WTC11 (cell line): ENCODE measurements at regions not wholly inside any gene's neighbourhood (a gene's known extent, or its start where the extent isn't known, plus 50 kb on each side); places are given as distances from the start of the nearest gene placed in this dataset.

Experiments
- ATF3 ChIP-seq: sonication (generic); formaldehyde crosslinking; conservative IDR thresholded peaks from 2 replicates; pipeline ENCODE4 v1.8.1; 2022; ENCODE audit warnings: mild to moderate bottlenecking, missing genetic modification reagents
- CREB1 ChIP-seq: sonication (generic); formaldehyde crosslinking; IDR thresholded peaks from 2 replicates; pipeline ENCODE4 v1.8.0; 2023; ENCODE audit warnings: mild to moderate bottlenecking, missing genetic modification reagents
- CTCF ChIP-seq: fragments of 200-600 bp; IDR thresholded peaks from 2 replicates; pipeline ENCODE4 v1.8.0; 2022; ENCODE audit warnings: antibody characterized with exemption
- JUN ChIP-seq: sonication (generic); formaldehyde crosslinking; IDR thresholded peaks from 2 replicates; pipeline ENCODE4 v1.8.0; 2023; ENCODE audit warnings: mild to moderate bottlenecking, missing genetic modification reagents
- RELA ChIP-seq: sonication (generic); formaldehyde crosslinking; IDR thresholded peaks from 2 replicates; pipeline ENCODE4 v1.8.1; 2022; ENCODE audit warnings: missing genetic modification reagents, mild to moderate bottlenecking, borderline replicate concordance
- USF2 ChIP-seq: sonication (generic); formaldehyde crosslinking; IDR thresholded peaks from 2 replicates; pipeline ENCODE4 v1.8.1; 2023; ENCODE audit warnings: mild to moderate bottlenecking, missing genetic modification reagents, moderate library complexity

GRCh38 chr12:13571035-13571434 is 374.5 kb downstream of the EMP1 start:
- TF ChIP-seq CTCF (no peak), JUN (no peak), RELA (CRISPR knock-in tag) (no peak), CREB1 (CRISPR knock-in tag) (no peak), USF2 (CRISPR knock-in tag) (no peak), ATF3 (CRISPR knock-in tag) (no peak)
